ENCODE measurements at regions not wholly inside any gene's neighbourhood (a gene's known extent, or its start where the extent isn't known, plus 50 kb on each side); places are given as distances from the start of the nearest gene placed in this dataset.

- no peaks in the 10 kb centered on the region for H3K9me3 ChIP-seq (replicated peaks; ENCODE audit: control insufficient read depth, insufficient read depth, low read length)
- BruUV-seq (replicated peaks), result no TSS peak
- no peaks in the 10 kb centered on the region for H3K36me3 ChIP-seq (ENCODE audit: control insufficient read depth in 2 of 2, extremely low read depth in 1 of 2, insufficient read depth in 2 of 2, low read length in 2 of 2)
- no peaks in the 10 kb centered on the region for H3K79me2 ChIP-seq (ENCODE audit: control insufficient read depth, insufficient read depth, low read length)
- H3K27me3 ChIP-seq (ENCODE audit: control insufficient read depth in 2 of 2, insufficient read depth in 2 of 2, low read length in 2 of 2), result no peaks in the 10 kb centered on the region
- no peak overlapping the region for H2AFZ ChIP-seq (ENCODE audit: low read depth, low read length)
- TF ChIP-seq CTCF (IDR thresholded peaks at IDR 0.05; ENCODE audit: extremely low read depth in 1 of 2, insufficient read depth in 1 of 2, low read depth in 1 of 2, low read length in 2 of 2), result peak in 1 of 2 donors; percentile 9
- no peak for TF ChIP-seq JUN (IDR thresholded peaks at IDR 0.05; ENCODE audit: borderline replicate concordance, insufficient read depth, insufficient read length, low read depth)
- no peak for TF ChIP-seq FOS (IDR thresholded peaks at IDR 0.05; ENCODE audit: borderline replicate concordance, insufficient read depth, low read length)
- POLR2A ChIA-PET, result no interaction called here
- no peak overlapping the region for H3K27ac ChIP-seq (ENCODE audit: insufficient read depth, low read depth, low read length)
- no peaks in the 10 kb centered on the region for H3K9me1 ChIP-seq (replicated peaks; ENCODE audit: control insufficient read depth, extremely low read depth, insufficient read depth, low read length)
- H3K4me3 ChIP-seq (replicated peaks in 1 of 3; ENCODE audit: insufficient read depth in 1 of 3, low read depth in 1 of 3, low read length in 3 of 3), result no peak overlapping the region
- dilution Hi-C loops (cut with MboI; ENCODE audit: extremely low pct_ligation_motif_present, low sequenced_read_pairs) (no loop called here), intact Hi-C loops (cut with micrococcal nuclease) (loop anchor here (2.0 kb wide), 1 partner anchor 467 kb away; no protein-coding TSS in a partner anchor)
- no peak overlapping the region for H3K4me2 ChIP-seq (ENCODE audit: insufficient read depth, low read length)
- CTCF ChIA-PET, result no interaction called here
- H3K9ac ChIP-seq (replicated peaks; ENCODE audit: extremely low read depth, insufficient read depth, low read length), result no peak overlapping the region
- no peak for DNase-seq (ENCODE audit: low read depth, low spot score)
- H4K20me1 ChIP-seq (replicated peaks; ENCODE audit: control insufficient read depth, extremely low read depth, insufficient read depth, low read length), result no peaks in the 10 kb centered on the region
- FAIRE-seq, result no peak
- no peaks in the 10 kb centered on the region for H3K4me1 ChIP-seq (ENCODE audit: control insufficient read depth, extremely low read depth, insufficient read depth, low read length)
Measured at GRCh38 chr3:173275740-173276139, 121.8 kb upstream of the NLGN1 start.

- Histone ChIP-seq H3K36me3 (ENCODE audit: control insufficient read depth in 2 of 2, extremely low read depth in 1 of 2, insufficient read depth in 2 of 2, low read length in 2 of 2) (no peaks in the 10 kb centered on the region), H3K4me2 (ENCODE audit: insufficient read depth, low read length) (no peak overlapping the region), H3K4me3 (replicated peaks in 1 of 3; ENCODE audit: insufficient read depth in 1 of 3, low read depth in 1 of 3, low read length in 3 of 3) (no peak overlapping the region), H3K9me1 (replicated peaks; ENCODE audit: control insufficient read depth, extremely low read depth, insufficient read depth, low read length) (no peaks in the 10 kb centered on the region), H3K4me1 (ENCODE audit: control insufficient read depth, extremely low read depth, insufficient read depth, low read length) (no peaks in the 10 kb centered on the region), H3K79me2 (ENCODE audit: control insufficient read depth, insufficient read depth, low read length) (no peaks in the 10 kb centered on the region), H4K20me1 (replicated peaks; ENCODE audit: control insufficient read depth, extremely low read depth, insufficient read depth, low read length) (no peaks in the 10 kb centered on the region), H3K27me3 (ENCODE audit: control insufficient read depth in 2 of 2, insufficient read depth in 2 of 2, low read length in 2 of 2) (no peaks in the 10 kb centered on the region), H2AFZ (ENCODE audit: low read depth, low read length) (no peak overlapping the region), H3K27ac (ENCODE audit: insufficient read depth, low read depth, low read length) (no peak overlapping the region), H3K9me3 (replicated peaks; ENCODE audit: control insufficient read depth, insufficient read depth, low read length) (no peaks in the 10 kb centered on the region), H3K9ac (replicated peaks; ENCODE audit: extremely low read depth, insufficient read depth, low read length) (no peak overlapping the region)
- ChIA-PET CTCF (no interaction called here), POLR2A (no interaction called here)
- TF ChIP-seq POLR2AphosphoS5 (IDR thresholded peaks at IDR 0.05; ENCODE audit: insufficient read depth, low read depth, low read length) (no peak), POLR2A (IDR thresholded peaks at IDR 0.05; ENCODE audit: low read depth, low read length) (no peak), FOS (IDR thresholded peaks at IDR 0.05; ENCODE audit: borderline replicate concordance, insufficient read depth, low read length) (no peak), EZH2 (IDR thresholded peaks at IDR 0.05; ENCODE audit: borderline replicate concordance, low read depth, low read length, severe bottlenecking) (no peak), JUN (IDR thresholded peaks at IDR 0.05; ENCODE audit: borderline replicate concordance, insufficient read depth, insufficient read length, low read depth) (no peak), CTCF (IDR thresholded peaks at IDR 0.05; ENCODE audit: extremely low read depth in 1 of 2, insufficient read depth in 1 of 2, low read depth in 1 of 2, low read length in 2 of 2) (no peak), MAX (IDR thresholded peaks at IDR 0.05; ENCODE audit: insufficient read depth, insufficient read length) (no peak)
- BruUV-seq (replicated peaks), result no TSS peak
- DNase-seq (ENCODE audit: low read depth, low spot score) (no peak), FAIRE-seq (no peak)
- dilution Hi-C loops (cut with MboI; ENCODE audit: extremely low pct_ligation_motif_present, low sequenced_read_pairs), result no loop called here
- intact Hi-C loops (cut with micrococcal nuclease), result loop anchor here (2.0 kb wide), 1 partner anchor 465 kb away; no protein-coding TSS in a partner anchor
Measured at GRCh38 chr3:173273838-173274237, 123.7 kb upstream of the NLGN1 start.

Data from endothelial cell of umbilical vein (primary cell).